Ovary (tissue), 3 donors: ENCODE measurements at regions not wholly inside any gene's neighbourhood (a gene's known extent, or its start where the extent isn't known, plus 50 kb on each side); places are given as distances from the start of the nearest gene placed in this dataset.

Source experiments
- EP300 ChIP-seq: sonication (generic); formaldehyde crosslinking; IDR thresholded peaks from one replicate; pipeline ENCODE4 v1.6.1; 2017; ENCODE audit warnings: antibody characterized with exemption
- POLR2A ChIP-seq: fragments of 450-650 bp; IDR thresholded peaks from one replicate; pipeline ENCODE4 v1.6.1; 2017; ENCODE audit warnings: antibody characterized with exemption, mild to moderate bottlenecking, moderate library complexity
- TF ChIP-seq, protein P1 (sequence below), 3 donors: fragments of 450-650 bp in 2 of 3; fragments of 200-600 bp in 1 of 3; IDR thresholded peaks; one replicate each; pipeline versions ENCODE4 v1.5.1 to v1.8.0; 2016 to 2022; ENCODE audit warnings: antibody characterized with exemption in 3 of 3, mild to moderate bottlenecking in 1 of 3
- donor health status: DM: no; HTN: no; CAD: no.

- TF ChIP-seq, protein P1, sequence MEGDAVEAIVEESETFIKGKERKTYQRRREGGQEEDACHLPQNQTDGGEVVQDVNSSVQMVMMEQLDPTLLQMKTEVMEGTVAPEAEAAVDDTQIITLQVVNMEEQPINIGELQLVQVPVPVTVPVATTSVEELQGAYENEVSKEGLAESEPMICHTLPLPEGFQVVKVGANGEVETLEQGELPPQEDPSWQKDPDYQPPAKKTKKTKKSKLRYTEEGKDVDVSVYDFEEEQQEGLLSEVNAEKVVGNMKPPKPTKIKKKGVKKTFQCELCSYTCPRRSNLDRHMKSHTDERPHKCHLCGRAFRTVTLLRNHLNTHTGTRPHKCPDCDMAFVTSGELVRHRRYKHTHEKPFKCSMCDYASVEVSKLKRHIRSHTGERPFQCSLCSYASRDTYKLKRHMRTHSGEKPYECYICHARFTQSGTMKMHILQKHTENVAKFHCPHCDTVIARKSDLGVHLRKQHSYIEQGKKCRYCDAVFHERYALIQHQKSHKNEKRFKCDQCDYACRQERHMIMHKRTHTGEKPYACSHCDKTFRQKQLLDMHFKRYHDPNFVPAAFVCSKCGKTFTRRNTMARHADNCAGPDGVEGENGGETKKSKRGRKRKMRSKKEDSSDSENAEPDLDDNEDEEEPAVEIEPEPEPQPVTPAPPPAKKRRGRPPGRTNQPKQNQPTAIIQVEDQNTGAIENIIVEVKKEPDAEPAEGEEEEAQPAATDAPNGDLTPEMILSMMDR (IDR thresholded peaks at IDR 0.05): no peak
- TF ChIP-seq EP300 (no peak), POLR2A (no peak)
Observed at GRCh38 chr6:24051942-24052589, 73.9 kb upstream of the NRSN1 start.
